ENCODE measurements at regions not wholly inside any gene's neighbourhood (a gene's known extent, or its start where the extent isn't known, plus 50 kb on each side); places are given as distances from the start of the nearest gene placed in this dataset.

- H3K27ac Mint-ChIP-seq (ENCODE audit: unreplicated experiment) = no peak overlapping the region
- CTCF ChIA-PET = no interaction called here
Observed at GRCh38 chr9:27967210-27967609, 393.9 kb upstream of the C9orf72 start.

DNA sequence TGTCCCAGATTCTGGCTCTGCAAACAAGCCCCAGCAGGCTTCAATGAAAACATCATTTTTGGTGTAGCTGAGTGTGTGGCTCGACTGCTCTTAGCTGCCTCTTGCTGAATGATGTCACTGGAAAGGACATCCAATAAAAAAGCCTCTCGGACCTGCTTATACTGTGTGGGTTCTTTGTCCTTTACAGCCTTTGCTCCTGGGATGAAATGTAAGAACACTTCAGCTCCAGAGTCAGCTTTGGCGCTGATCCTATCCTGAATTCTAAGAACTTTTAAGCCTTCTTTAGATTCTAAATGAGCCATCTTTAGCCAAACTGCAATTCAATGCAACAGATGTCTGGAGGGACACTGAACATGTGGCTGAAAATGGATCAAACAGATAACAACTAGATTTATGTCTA lies 404.6 kb upstream of the C9orf72 start:
- H3K27ac Mint-ChIP-seq (ENCODE audit: unreplicated experiment) = no peak overlapping the region
- H3K27me3 Mint-ChIP-seq (ENCODE audit: insufficient read depth, unreplicated experiment) = no peaks in the 10 kb centered on the region
- POLR2A ChIA-PET = no interaction called here
- TF ChIP-seq, protein P1, sequence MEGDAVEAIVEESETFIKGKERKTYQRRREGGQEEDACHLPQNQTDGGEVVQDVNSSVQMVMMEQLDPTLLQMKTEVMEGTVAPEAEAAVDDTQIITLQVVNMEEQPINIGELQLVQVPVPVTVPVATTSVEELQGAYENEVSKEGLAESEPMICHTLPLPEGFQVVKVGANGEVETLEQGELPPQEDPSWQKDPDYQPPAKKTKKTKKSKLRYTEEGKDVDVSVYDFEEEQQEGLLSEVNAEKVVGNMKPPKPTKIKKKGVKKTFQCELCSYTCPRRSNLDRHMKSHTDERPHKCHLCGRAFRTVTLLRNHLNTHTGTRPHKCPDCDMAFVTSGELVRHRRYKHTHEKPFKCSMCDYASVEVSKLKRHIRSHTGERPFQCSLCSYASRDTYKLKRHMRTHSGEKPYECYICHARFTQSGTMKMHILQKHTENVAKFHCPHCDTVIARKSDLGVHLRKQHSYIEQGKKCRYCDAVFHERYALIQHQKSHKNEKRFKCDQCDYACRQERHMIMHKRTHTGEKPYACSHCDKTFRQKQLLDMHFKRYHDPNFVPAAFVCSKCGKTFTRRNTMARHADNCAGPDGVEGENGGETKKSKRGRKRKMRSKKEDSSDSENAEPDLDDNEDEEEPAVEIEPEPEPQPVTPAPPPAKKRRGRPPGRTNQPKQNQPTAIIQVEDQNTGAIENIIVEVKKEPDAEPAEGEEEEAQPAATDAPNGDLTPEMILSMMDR (IDR thresholded peaks at IDR 0.05; ENCODE audit: insufficient read depth in 1 of 2, low read depth in 1 of 2, low read length in 1 of 2, severe bottlenecking in 1 of 2, unreplicated experiment in 1 of 2) = no peak
- no TSS peak for BruUV-seq (replicated peaks)
- H3K4me3 ChIP-seq (ENCODE audit: low read depth, low read length) = no peak overlapping the region
- H3K9me3 Mint-ChIP-seq (ENCODE audit: unreplicated experiment) = no peaks in the 10 kb centered on the region
- H3K27me3 ChIP-seq (replicated peaks; ENCODE audit: control insufficient read depth, insufficient read depth, low read length) = no peaks in the 10 kb centered on the region
- H3K4me1 ChIP-seq = no peaks in the 10 kb centered on the region
- no peak overlapping the region for H3K4me3 Mint-ChIP-seq (ENCODE audit: unreplicated experiment)
- CTCF ChIA-PET = no interaction called here
- no peaks in the 10 kb centered on the region for H3K36me3 ChIP-seq (ENCODE audit: control insufficient read depth, insufficient read depth, low read length)
- no peak for DNase-seq
- intact Hi-C loops (cut with micrococcal nuclease; ENCODE audit: unreplicated experiment) = no loop called here
- H3K4me1 Mint-ChIP-seq (ENCODE audit: low read depth, unreplicated experiment) = no peaks in the 10 kb centered on the region
- H3K36me3 Mint-ChIP-seq (ENCODE audit: insufficient read depth, unreplicated experiment) = no peaks in the 10 kb centered on the region
- H3K9me3 ChIP-seq = no peaks in the 10 kb centered on the region

More at GRCh38 chr9:27967210-27967609, 393.9 kb upstream of the C9orf72 start:
- H3K36me3 ChIP-seq (ENCODE audit: control insufficient read depth, insufficient read depth, low read length) = no peaks in the 10 kb centered on the region
- H3K9me3 Mint-ChIP-seq (ENCODE audit: unreplicated experiment) = no peaks in the 10 kb centered on the region
- intact Hi-C loops (cut with micrococcal nuclease; ENCODE audit: unreplicated experiment) = no loop called here
- peaks cover 7% of the 10 kb centered on the region for H3K27me3 Mint-ChIP-seq (ENCODE audit: insufficient read depth, unreplicated experiment)
- H3K4me1 Mint-ChIP-seq (ENCODE audit: low read depth, unreplicated experiment) = no peaks in the 10 kb centered on the region
- TF ChIP-seq, protein P1 (IDR thresholded peaks at IDR 0.05; ENCODE audit: insufficient read depth in 1 of 2, low read depth in 1 of 2, low read length in 1 of 2, severe bottlenecking in 1 of 2, unreplicated experiment in 1 of 2) = no peak
- no peak overlapping the region for H3K4me3 ChIP-seq (ENCODE audit: low read depth, low read length)
- POLR2A ChIA-PET = no interaction called here
- no peaks in the 10 kb centered on the region for H3K9me3 ChIP-seq
- no peak overlapping the region for H3K4me3 Mint-ChIP-seq (ENCODE audit: unreplicated experiment)
- no peaks in the 10 kb centered on the region for H3K4me1 ChIP-seq
- no TSS peak for BruUV-seq (replicated peaks)
- H3K27me3 ChIP-seq (replicated peaks; ENCODE audit: control insufficient read depth, insufficient read depth, low read length) = no peaks in the 10 kb centered on the region
- DNase-seq = no peak
- H3K36me3 Mint-ChIP-seq (ENCODE audit: insufficient read depth, unreplicated experiment) = no peaks in the 10 kb centered on the region

DNA sequence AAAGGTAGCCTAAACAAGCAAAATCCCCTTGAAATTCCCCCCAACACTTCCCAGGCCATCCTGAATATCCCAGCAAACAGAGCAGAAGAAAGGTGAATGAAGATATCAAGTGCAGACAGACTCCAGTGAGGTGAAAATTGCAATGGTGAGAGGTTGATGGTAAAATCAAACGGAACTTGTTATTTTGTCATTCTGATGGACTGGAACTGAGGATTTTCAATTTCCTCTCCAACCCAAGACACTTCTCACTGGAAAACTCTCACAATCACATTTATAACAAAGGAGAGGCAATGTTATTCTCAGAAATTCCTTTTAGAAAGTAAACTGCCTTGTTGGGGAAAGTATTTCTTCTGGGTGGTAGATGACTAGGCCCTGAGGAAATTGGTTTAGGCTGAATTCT lies 412.4 kb upstream of the C9orf72 start:
- BruUV-seq (replicated peaks) = no TSS peak
- no peak for DNase-seq
- Mint-ChIP-seq H3K36me3 (ENCODE audit: insufficient read depth, unreplicated experiment) (no peaks in the 10 kb centered on the region), H3K4me1 (ENCODE audit: low read depth, unreplicated experiment) (no peaks in the 10 kb centered on the region), H3K4me3 (ENCODE audit: unreplicated experiment) (no peak overlapping the region), H3K9me3 (ENCODE audit: unreplicated experiment) (no peaks in the 10 kb centered on the region), H3K27me3 (ENCODE audit: insufficient read depth, unreplicated experiment) (peaks cover 2% of the 10 kb centered on the region), H3K27ac (ENCODE audit: unreplicated experiment) (no peak overlapping the region)
- Histone ChIP-seq H3K4me3 (ENCODE audit: low read depth, low read length) (no peak overlapping the region), H3K9me3 (no peaks in the 10 kb centered on the region), H3K27me3 (replicated peaks; ENCODE audit: control insufficient read depth, insufficient read depth, low read length) (no peaks in the 10 kb centered on the region), H3K4me1 (no peaks in the 10 kb centered on the region), H3K36me3 (ENCODE audit: control insufficient read depth, insufficient read depth, low read length) (no peaks in the 10 kb centered on the region)
- CTCF ChIA-PET = no interaction called here
- TF ChIP-seq, protein P1 (IDR thresholded peaks at IDR 0.05; ENCODE audit: insufficient read depth in 1 of 2, low read depth in 1 of 2, low read length in 1 of 2, severe bottlenecking in 1 of 2, unreplicated experiment in 1 of 2) = no peak
- POLR2A ChIA-PET = no interaction called here
- intact Hi-C loops (cut with micrococcal nuclease; ENCODE audit: unreplicated experiment) = no loop called here
